ENCODE measurements at regions not wholly inside any gene's neighbourhood (a gene's known extent, or its start where the extent isn't known, plus 50 kb on each side); places are given as distances from the start of the nearest gene placed in this dataset.

- Histone ChIP-seq H3K27ac (ENCODE audit: low read length) (no peak overlapping the region), H3K27me3 (ENCODE audit: insufficient read depth, low read length, poor library complexity) (no peaks in the 10 kb centered on the region), H3K4me1 (ENCODE audit: insufficient read depth, low read length) (no peaks in the 10 kb centered on the region), H4K20me1 (ENCODE audit: insufficient read depth, low read length) (no peaks in the 10 kb centered on the region), H3K4me2 (ENCODE audit: insufficient read depth, low read length) (no peak overlapping the region), H3K79me2 (ENCODE audit: insufficient read depth, low read length) (no peaks in the 10 kb centered on the region), H3K9me3 (ENCODE audit: insufficient read depth, low read length, severe bottlenecking) (no peaks in the 10 kb centered on the region), H3K36me3 (ENCODE audit: insufficient read depth, low read length) (no peaks in the 10 kb centered on the region), H2AFZ (ENCODE audit: low read depth, low read length) (no peak overlapping the region), H3K4me3 (ENCODE audit: low read depth in 1 of 2, low read length in 2 of 2) (no peak overlapping the region), H3K9ac (ENCODE audit: low read depth, low read length) (no peak overlapping the region)
- no peak for DNase-seq
- ATAC-seq (ENCODE audit: insufficient read depth, low read depth): no peak
- TF ChIP-seq EZH2 (IDR thresholded peaks at IDR 0.05; ENCODE audit: borderline replicate concordance, low read depth, low read length, severe bottlenecking): no peak
- TF ChIP-seq CTCF (IDR thresholded peaks at IDR 0.05; ENCODE audit: borderline replicate concordance, extremely low read depth, low read length, poor library complexity, severe bottlenecking): no peak
Measured at GRCh38 chr1:163773396-163773795, 451.6 kb downstream of the NUF2 start.

GRCh38 chr1:163774401-163774945, 452.7 kb downstream of the NUF2 start:
- no peak for ATAC-seq (ENCODE audit: insufficient read depth, low read depth)
- no peak for DNase-seq
- TF ChIP-seq EZH2 (IDR thresholded peaks at IDR 0.05; ENCODE audit: borderline replicate concordance, low read depth, low read length, severe bottlenecking) (no peak), CTCF (IDR thresholded peaks at IDR 0.05; ENCODE audit: borderline replicate concordance, extremely low read depth, low read length, poor library complexity, severe bottlenecking) (no peak)
- Histone ChIP-seq H3K4me3 (ENCODE audit: low read depth in 1 of 2, low read length in 2 of 2) (no peak overlapping the region), H3K4me1 (ENCODE audit: insufficient read depth, low read length) (no peaks in the 10 kb centered on the region), H3K36me3 (ENCODE audit: insufficient read depth, low read length) (no peaks in the 10 kb centered on the region), H2AFZ (ENCODE audit: low read depth, low read length) (no peak overlapping the region), H3K27ac (ENCODE audit: low read length) (no peak overlapping the region), H4K20me1 (ENCODE audit: insufficient read depth, low read length) (no peaks in the 10 kb centered on the region), H3K9ac (ENCODE audit: low read depth, low read length) (no peak overlapping the region), H3K9me3 (ENCODE audit: insufficient read depth, low read length, severe bottlenecking) (no peaks in the 10 kb centered on the region), H3K79me2 (ENCODE audit: insufficient read depth, low read length) (no peaks in the 10 kb centered on the region), H3K27me3 (ENCODE audit: insufficient read depth, low read length, poor library complexity) (no peaks in the 10 kb centered on the region), H3K4me2 (ENCODE audit: insufficient read depth, low read length) (no peak overlapping the region)

GRCh38 chr1:163774978-163775620, 453.3 kb downstream of the NUF2 start:
- no peak for DNase-seq
- Histone ChIP-seq H3K4me2 (ENCODE audit: insufficient read depth, low read length) (no peak overlapping the region), H4K20me1 (ENCODE audit: insufficient read depth, low read length) (no peaks in the 10 kb centered on the region), H3K4me3 (ENCODE audit: low read depth in 1 of 2, low read length in 2 of 2) (no peak overlapping the region), H3K4me1 (ENCODE audit: insufficient read depth, low read length) (no peaks in the 10 kb centered on the region), H2AFZ (ENCODE audit: low read depth, low read length) (no peak overlapping the region), H3K9me3 (ENCODE audit: insufficient read depth, low read length, severe bottlenecking) (no peaks in the 10 kb centered on the region), H3K27me3 (ENCODE audit: insufficient read depth, low read length, poor library complexity) (no peaks in the 10 kb centered on the region), H3K27ac (ENCODE audit: low read length) (no peak overlapping the region), H3K36me3 (ENCODE audit: insufficient read depth, low read length) (no peaks in the 10 kb centered on the region), H3K79me2 (ENCODE audit: insufficient read depth, low read length) (no peaks in the 10 kb centered on the region), H3K9ac (ENCODE audit: low read depth, low read length) (no peak overlapping the region)
- no peak for ATAC-seq (ENCODE audit: insufficient read depth, low read depth)
- TF ChIP-seq EZH2 (IDR thresholded peaks at IDR 0.05; ENCODE audit: borderline replicate concordance, low read depth, low read length, severe bottlenecking) (no peak), CTCF (IDR thresholded peaks at IDR 0.05; ENCODE audit: borderline replicate concordance, extremely low read depth, low read length, poor library complexity, severe bottlenecking) (no peak)
